ENCODE measurements at regions not wholly inside any gene's neighbourhood (a gene's known extent, or its start where the extent isn't known, plus 50 kb on each side); places are given as distances from the start of the nearest gene placed in this dataset.

- TF ChIP-seq POLR2AphosphoS5 (IDR thresholded peaks at IDR 0.05; ENCODE audit: low read depth, low read length) (no peak), POLR2A (IDR thresholded peaks at IDR 0.05; ENCODE audit: low read depth, low read length) (no peak), TAF1 (IDR thresholded peaks at IDR 0.05; ENCODE audit: low read depth, low read length) (no peak), SPI1 (IDR thresholded peaks at IDR 0.05; ENCODE audit: low read depth, low read length) (no peak), POU2F2 (IDR thresholded peaks at IDR 0.05; ENCODE audit: low read depth, low read length) (no peak), PAX5 (IDR thresholded peaks at IDR 0.05; ENCODE audit: insufficient read depth, low read length, severe bottlenecking) (no peak)
Observed at GRCh38 chr19:30672926-30673325, 300.7 kb downstream of the ZNF536 start.
